Activated naive CD4-positive, alpha-beta T cell treated with anti-CD3 and anti-CD28 coated beads for 36 hours (primary cell): ENCODE measurements at regions not wholly inside any gene's neighbourhood (a gene's known extent, or its start where the extent isn't known, plus 50 kb on each side); places are given as distances from the start of the nearest gene placed in this dataset.
"Not testable (repeated sequence)": the region's sequence is repeated elsewhere in the genome, so short reads cannot be mapped to it uniquely, and the experiment has no call there.

Experiments used
- CTCF ChIA-PET: fragments of 350-600 bp; sonication (Branson Sonifier 250); formaldehyde crosslinking; loops from one replicate; lab custom pipeline; 2021; ENCODE audit warnings: antibody characterized with exemption; lab: Charles Lee
- DNase-seq: peaks from one replicate; pipeline ENCODE4 v3.0.0-alpha.2; 2020
- H3K27ac Mint-ChIP-seq: one replicate; pipeline ENCODE4 v1.8.0; 2021; ENCODE audit warnings: mild to moderate bottlenecking, mixed read lengths
- H3K27me3 Mint-ChIP-seq: one replicate; pipeline ENCODE4 v1.8.0; 2021; ENCODE audit warnings: low read depth, mixed read lengths
- H3K36me3 Mint-ChIP-seq: one replicate; pipeline ENCODE4 v1.8.0; 2021; ENCODE audit warnings: low read depth, mixed read lengths
- H3K4me1 Mint-ChIP-seq: one replicate; pipeline ENCODE4 v1.8.0; 2021; ENCODE audit warnings: low read depth, mixed read lengths
- H3K4me3 Mint-ChIP-seq: one replicate; pipeline ENCODE4 v1.8.0; 2021; ENCODE audit warnings: mild to moderate bottlenecking, moderate library complexity, mixed read lengths
- H3K9me3 Mint-ChIP-seq: one replicate; pipeline ENCODE4 v1.8.0; 2021; ENCODE audit warnings: mixed read lengths
- intact Hi-C: fragments of 100-400 bp; cut with micrococcal nuclease; formaldehyde crosslinking; loops from one replicate; pipeline ENCODE4 v1.15.1; 2023

DNA sequence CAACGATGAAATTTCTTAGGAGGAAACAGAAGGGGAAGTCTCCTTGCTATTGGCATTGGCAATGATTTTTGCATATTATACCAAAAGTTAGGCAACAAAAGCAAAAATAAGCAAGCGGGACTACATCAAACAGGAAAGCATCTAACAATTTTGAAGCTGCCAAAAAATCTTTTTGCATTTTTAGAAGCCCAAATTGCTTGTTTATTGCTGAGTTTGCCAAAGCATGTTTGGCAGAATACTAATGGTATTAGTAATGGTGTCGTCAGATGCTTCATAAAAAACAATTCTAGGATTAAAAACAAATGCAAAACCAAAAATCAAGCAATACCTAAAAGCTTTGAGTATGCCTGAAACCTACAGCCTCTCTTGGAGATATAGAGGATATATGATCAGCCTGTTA lies 80.0 kb downstream of the GALR1 start:
- CTCF ChIA-PET, result no interaction called here
- DNase-seq, result no peak

DNA sequence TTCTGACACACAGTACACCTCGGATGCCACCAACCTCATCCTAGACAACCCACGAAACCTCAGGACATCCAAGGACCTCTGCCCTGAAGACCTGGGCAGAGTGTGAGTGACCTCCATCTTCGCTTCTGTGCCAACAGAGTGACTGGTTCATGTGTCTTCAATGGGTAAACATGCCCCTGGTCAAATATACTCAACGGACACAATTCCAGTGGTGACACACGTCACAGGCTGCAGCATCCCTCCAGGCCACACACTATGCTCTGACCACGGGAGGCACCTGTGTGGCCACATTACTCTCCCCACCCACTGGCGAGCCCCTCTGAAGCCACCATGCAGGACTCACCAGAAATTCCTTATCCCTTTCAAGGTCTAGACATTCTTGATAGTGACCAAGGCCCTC lies 85.2 kb downstream of the GALR1 start:
- H3K27me3 Mint-ChIP-seq, result peaks cover 32% of the 10 kb centered on the region
- intact Hi-C loops, result no loop called here
- H3K9me3 Mint-ChIP-seq, result no peaks in the 10 kb centered on the region
- H3K27ac Mint-ChIP-seq, result no peak overlapping the region
- no peak overlapping the region for H3K4me3 Mint-ChIP-seq
- H3K4me1 Mint-ChIP-seq, result no peaks in the 10 kb centered on the region
- CTCF ChIA-PET, result no interaction called here
- DNase-seq, result no peak
- H3K36me3 Mint-ChIP-seq, result no peaks in the 10 kb centered on the region

More for the DNA sequence above, 80.0 kb downstream of the GALR1 start:
- Mint-ChIP-seq H3K4me1 (no peaks in the 10 kb centered on the region), H3K27ac (no peak overlapping the region), H3K27me3 (peaks cover 18% of the 10 kb centered on the region), H3K36me3 (no peaks in the 10 kb centered on the region), H3K9me3 (peaks cover 1% of the 10 kb centered on the region), H3K4me3 (no peak overlapping the region)
- intact Hi-C loops, result no loop called here

DNA sequence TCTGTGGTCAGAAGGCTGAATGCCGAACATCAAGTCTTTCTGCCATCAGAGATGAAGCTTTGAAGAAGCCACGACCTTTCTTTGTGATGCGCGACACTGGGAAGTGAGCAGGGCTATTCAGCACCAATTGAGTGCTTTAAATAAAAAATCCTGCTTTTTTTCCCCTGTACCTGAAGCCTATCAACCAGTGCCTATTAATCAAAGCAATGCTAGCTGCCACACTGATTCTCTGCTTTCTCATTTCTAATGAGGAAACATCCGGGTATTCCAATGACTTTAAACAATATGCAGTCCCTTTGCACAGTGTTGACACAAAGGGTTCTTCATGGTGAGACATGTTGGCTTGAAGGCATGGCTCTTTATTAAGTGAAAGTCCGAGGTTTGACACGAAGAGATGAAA lies 88.0 kb downstream of the GALR1 start:
- CTCF ChIA-PET, result no interaction called here
- intact Hi-C loops, result no loop called here
- no peaks in the 10 kb centered on the region for H3K9me3 Mint-ChIP-seq
- H3K36me3 Mint-ChIP-seq, result no peaks in the 10 kb centered on the region
- no peak for DNase-seq
- no peak overlapping the region for H3K27ac Mint-ChIP-seq
- H3K4me3 Mint-ChIP-seq, result no peak overlapping the region
- H3K4me1 Mint-ChIP-seq, result no peaks in the 10 kb centered on the region
- H3K27me3 Mint-ChIP-seq, result peaks cover 24% of the 10 kb centered on the region

DNA sequence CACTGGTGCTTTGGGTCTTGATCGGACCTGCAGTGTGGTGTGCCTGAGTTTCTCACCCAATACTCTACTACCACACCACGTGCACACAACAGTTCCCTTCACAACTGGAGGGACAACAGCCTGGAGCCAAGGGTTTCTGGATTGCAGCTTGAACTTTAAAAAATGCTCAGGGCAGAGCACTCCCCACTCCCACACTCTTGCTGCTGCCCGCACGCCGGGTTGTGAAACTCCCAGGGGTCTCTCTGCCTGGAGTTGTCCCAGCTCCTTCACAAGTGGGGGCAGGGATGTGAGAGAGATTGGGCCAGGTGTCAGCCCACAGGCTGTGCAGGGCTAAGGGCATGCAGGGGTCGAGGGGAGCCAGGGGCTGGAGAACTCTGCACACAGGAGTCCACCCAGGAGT lies 89.4 kb downstream of the GALR1 start:
- intact Hi-C loops, result no loop called here
- no peak overlapping the region for H3K4me3 Mint-ChIP-seq
- peaks cover 20% of the 10 kb centered on the region for H3K27me3 Mint-ChIP-seq
- H3K27ac Mint-ChIP-seq, result no peak overlapping the region
- CTCF ChIA-PET, result no interaction called here
- H3K9me3 Mint-ChIP-seq, result no peaks in the 10 kb centered on the region
- no peaks in the 10 kb centered on the region for H3K36me3 Mint-ChIP-seq
- H3K4me1 Mint-ChIP-seq, result no peaks in the 10 kb centered on the region
- DNase-seq, result no peak

DNA sequence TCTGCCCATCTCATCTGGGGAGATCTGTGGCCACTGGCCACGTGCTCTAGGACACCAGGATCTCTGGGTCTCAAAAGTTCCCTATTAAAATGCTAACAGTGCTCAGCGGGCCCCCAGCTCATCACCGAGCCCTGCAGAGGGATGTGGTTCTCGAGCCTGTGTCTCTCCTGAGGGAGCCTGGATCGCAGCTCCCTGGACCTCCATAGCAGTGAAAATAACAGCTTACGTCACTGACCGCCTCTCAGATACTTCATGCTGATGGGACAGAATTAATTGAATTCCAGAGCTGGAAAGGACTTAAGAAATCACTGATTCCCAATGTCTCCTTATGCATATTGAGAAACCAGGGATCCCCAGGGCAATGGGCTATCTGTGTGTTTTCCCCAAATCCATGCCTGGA lies 90.0 kb downstream of the GALR1 start:
- intact Hi-C loops, result loop anchor here (10.0 kb wide), 1 partner anchor 65 kb away; no protein-coding TSS in a partner anchor
- Mint-ChIP-seq H3K27me3 (peaks cover 20% of the 10 kb centered on the region), H3K4me3 (no peak overlapping the region), H3K9me3 (no peaks in the 10 kb centered on the region), H3K4me1 (no peaks in the 10 kb centered on the region), H3K27ac (no peak overlapping the region), H3K36me3 (no peaks in the 10 kb centered on the region)
- CTCF ChIA-PET, result no interaction called here
- DNase-seq, result no peak

DNA sequence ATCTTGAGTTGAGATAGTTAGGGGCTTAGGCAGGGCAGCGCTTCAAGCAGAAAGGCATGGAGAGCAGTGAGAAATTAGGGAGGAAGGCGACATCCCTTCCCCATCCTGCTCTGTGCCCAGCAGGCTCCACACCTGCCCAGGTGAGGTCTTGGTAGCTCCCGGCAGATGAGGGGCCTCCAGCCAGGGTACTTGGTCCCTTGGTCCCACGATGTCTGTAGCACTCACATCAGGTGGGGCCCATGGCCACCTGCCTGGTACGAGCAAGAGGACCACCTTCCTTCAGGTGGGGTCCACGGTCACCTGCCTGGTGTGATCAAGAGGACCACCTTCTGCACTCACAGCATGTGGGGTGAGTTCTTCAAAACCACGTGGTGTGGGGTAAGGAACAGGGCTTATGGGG lies 91.2 kb downstream of the GALR1 start:
- no peak for DNase-seq
- no peaks in the 10 kb centered on the region for H3K4me1 Mint-ChIP-seq
- H3K27me3 Mint-ChIP-seq, result peaks cover 13% of the 10 kb centered on the region
- CTCF ChIA-PET, result interaction anchor here (1.0 kb wide), 1 partner anchor 340 kb away, joined by 3 read pairs; no protein-coding TSS in a partner anchor
- intact Hi-C loops, result loop anchor here (10.0 kb wide), 1 partner anchor 64 kb away; no protein-coding TSS in a partner anchor
- no peak overlapping the region for H3K27ac Mint-ChIP-seq
- H3K9me3 Mint-ChIP-seq, result no peaks in the 10 kb centered on the region
- H3K36me3 Mint-ChIP-seq, result no peaks in the 10 kb centered on the region
- H3K4me3 Mint-ChIP-seq, result no peak overlapping the region

DNA sequence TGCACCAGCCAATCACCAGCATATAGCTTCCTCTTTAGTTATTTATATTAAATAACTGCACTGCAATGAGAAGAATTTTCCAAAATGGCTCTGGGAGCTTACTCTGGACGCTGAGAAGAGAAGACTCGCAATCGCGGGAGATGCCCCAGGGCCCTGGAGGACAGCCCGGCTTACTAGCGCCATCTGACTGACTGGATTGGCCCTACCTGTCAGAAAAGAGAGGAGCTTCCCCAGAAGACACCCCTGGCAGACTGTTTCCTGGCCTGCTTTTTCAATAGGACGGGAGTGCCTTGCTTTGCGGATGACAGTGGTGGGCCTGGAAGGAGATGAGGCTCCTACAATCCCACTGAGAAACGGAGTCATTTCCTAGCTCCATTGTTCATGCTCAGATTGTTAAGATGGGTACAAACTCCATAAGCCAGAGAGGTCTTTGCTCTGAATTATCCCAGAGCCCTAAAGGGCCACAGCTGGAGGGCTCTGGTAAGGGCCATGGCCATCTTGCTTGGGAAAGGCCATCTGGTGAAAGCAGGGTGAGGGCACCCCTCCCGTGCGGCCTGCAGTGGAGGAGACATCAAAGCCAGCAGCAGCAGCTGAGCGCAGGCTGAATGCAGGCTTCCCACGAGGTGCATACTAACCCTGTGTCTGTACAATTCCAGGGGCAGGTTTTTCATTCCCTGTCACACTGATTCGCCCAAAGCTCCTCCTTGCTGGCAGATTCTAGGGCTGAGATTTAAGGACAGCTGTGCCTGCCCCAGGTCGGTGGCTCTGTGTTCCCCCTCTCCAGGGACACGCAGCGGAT lies 92.1 kb downstream of the GALR1 start:
- Mint-ChIP-seq H3K4me1 (no peaks in the 10 kb centered on the region), H3K27me3 (peaks cover 7% of the 10 kb centered on the region), H3K27ac (no peak overlapping the region), H3K9me3 (no peaks in the 10 kb centered on the region), H3K36me3 (no peaks in the 10 kb centered on the region), H3K4me3 (no peak overlapping the region)
- CTCF ChIA-PET, result no interaction called here
- intact Hi-C loops, result loop anchor here (10.0 kb wide), 1 partner anchor 63 kb away; no protein-coding TSS in a partner anchor
- no peak for DNase-seq

DNA sequence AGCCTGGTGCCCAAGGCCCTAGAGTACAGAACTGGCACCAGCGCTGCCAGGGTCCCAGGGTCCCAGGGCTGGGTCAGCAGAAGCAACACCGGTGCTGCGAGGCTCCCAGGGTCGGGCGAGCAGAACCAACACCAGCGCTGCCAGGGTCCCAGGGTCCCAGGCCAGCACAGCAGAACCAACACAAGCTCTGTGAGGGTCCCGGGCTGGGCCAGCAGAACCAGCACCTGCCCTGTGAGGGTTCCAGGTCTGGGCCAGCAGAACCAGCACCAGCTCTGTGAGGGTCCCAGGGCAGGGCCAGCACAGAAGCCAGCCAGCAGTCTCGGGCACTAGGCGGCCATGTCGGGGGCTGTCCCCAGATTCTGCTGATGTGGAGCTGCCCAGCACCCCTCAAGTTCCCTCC lies 93.1 kb downstream of the GALR1 start:
- Mint-ChIP-seq H3K4me1 (no peaks in the 10 kb centered on the region), H3K4me3 (no peak overlapping the region), H3K9me3 (no peaks in the 10 kb centered on the region), H3K27me3 (peaks cover 4% of the 10 kb centered on the region), H3K27ac (no peak overlapping the region), H3K36me3 (no peaks in the 10 kb centered on the region)
- intact Hi-C loops, result loop anchor here (10.0 kb wide), 1 partner anchor 62 kb away; no protein-coding TSS in a partner anchor
- CTCF ChIA-PET, result no interaction called here
- DNase-seq, result no peak

DNA sequence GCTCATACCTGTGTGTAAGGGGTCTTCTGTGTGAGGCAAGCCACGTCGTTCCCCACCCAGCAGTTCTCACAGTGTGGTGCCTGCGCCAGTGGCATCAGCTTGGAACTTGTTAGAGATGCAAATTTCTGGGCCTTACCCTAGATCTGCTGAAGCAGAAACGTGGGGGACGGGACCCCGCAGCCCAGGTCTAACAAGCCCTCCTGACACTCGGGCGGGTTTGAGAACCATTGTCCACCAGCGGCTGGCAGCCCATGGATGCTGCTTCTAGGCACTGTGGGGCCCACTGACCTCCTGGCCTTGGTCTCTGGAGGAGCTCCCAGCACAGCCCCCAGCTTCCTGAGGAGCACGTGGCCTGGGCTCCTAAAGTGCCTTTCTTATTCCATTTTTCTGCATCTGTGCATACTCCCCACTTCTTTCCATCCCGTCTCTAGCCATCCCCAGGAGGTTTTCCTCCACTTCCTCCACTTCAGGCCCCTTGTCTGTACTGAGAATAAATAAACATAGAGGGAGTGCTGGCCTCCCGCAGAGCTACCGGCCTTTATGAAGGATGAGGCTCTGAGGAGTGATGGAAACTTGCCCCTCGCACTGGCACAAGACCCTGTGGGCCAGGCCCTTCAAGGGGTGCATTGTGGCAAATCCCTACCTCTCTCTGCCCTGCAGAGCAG lies 94.3 kb downstream of the GALR1 start:
- H3K27me3 Mint-ChIP-seq, result no peaks in the 10 kb centered on the region
- no peaks in the 10 kb centered on the region for H3K4me1 Mint-ChIP-seq
- H3K27ac Mint-ChIP-seq, result no peak overlapping the region
- intact Hi-C loops, result loop anchor here (10.0 kb wide), 1 partner anchor 61 kb away; no protein-coding TSS in a partner anchor
- DNase-seq, result no peak
- H3K36me3 Mint-ChIP-seq, result no peaks in the 10 kb centered on the region
- no peak overlapping the region for H3K4me3 Mint-ChIP-seq
- no peaks in the 10 kb centered on the region for H3K9me3 Mint-ChIP-seq
- CTCF ChIA-PET, result no interaction called here

DNA sequence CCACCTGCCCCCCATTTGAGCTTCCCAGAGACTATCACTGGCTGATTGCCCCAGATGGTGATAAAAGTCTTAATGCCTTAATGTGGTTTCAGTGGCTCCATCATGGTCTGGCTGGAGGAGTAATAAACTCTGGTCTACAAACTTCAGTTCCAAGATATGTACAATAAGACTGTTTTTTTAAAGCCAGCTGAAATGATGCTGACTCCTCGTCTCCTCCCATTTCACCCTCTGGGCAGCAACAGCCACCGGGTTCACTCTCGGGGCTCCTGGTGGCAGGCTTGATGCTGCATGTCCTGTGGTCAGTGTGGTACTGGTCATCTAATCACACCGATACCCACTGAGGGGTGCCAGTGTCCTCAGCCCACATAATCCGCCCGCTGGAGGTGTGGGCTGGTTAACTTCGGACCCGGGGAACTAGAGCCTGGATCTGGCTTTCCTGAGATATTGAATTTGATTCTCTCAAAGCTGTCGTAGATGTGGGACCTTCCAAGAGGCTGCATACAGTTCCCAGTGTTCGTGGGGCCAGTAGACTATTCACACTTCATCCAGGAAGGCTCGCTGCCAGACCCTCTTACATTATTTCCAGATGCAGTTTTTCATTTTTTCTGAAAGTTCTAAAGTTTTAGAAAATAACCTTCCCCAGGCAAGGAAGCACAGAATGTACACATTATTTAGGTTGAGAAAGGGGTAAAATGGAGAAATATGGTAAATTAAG lies 95.3 kb downstream of the GALR1 start:
- CTCF ChIA-PET, result no interaction called here
- H3K27me3 Mint-ChIP-seq, result no peaks in the 10 kb centered on the region
- intact Hi-C loops, result loop anchor here (10.0 kb wide), 1 partner anchor 60 kb away; no protein-coding TSS in a partner anchor
- H3K9me3 Mint-ChIP-seq, result peaks cover 2% of the 10 kb centered on the region
- H3K36me3 Mint-ChIP-seq, result no peaks in the 10 kb centered on the region
- no peak overlapping the region for H3K27ac Mint-ChIP-seq
- no peaks in the 10 kb centered on the region for H3K4me1 Mint-ChIP-seq
- H3K4me3 Mint-ChIP-seq, result no peak overlapping the region
- no peak for DNase-seq

DNA sequence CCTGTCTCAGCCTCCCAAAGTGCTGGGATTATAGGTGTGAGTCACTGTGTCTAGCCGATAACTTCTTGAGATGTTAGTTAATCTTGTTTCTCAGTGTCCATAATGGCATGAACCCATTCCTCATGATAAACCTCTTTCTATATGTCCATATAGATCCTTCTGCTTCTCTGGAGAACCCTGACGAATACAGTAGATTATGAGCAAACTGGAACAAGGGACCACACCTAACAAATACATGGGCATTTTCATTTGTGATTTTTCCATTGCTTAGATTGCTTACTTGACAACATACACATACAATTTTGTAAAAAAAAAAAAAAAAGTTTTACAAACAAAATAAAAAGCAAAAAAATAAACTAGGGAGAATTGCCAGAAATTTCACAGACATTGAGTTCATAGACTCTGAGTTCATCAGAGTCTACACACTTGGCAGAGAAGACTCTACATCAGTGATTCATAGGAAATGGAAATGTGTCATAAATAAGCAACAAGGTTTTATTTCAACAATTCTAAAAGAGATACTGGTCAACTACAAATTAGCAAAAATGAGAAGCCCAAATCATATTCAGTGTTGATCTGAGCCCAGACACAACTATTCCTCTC lies 96.7 kb downstream of the GALR1 start:
- no peak for DNase-seq
- no peaks in the 10 kb centered on the region for H3K36me3 Mint-ChIP-seq
- H3K9me3 Mint-ChIP-seq, result peaks cover 2% of the 10 kb centered on the region
- H3K27me3 Mint-ChIP-seq, result no peaks in the 10 kb centered on the region
- no peak overlapping the region for H3K27ac Mint-ChIP-seq
- intact Hi-C loops, result loop anchor here (10.0 kb wide), 1 partner anchor 58 kb away; no protein-coding TSS in a partner anchor
- peaks cover 3% of the 10 kb centered on the region for H3K4me1 Mint-ChIP-seq
- H3K4me3 Mint-ChIP-seq, result no peak overlapping the region
- CTCF ChIA-PET, result no interaction called here

DNA sequence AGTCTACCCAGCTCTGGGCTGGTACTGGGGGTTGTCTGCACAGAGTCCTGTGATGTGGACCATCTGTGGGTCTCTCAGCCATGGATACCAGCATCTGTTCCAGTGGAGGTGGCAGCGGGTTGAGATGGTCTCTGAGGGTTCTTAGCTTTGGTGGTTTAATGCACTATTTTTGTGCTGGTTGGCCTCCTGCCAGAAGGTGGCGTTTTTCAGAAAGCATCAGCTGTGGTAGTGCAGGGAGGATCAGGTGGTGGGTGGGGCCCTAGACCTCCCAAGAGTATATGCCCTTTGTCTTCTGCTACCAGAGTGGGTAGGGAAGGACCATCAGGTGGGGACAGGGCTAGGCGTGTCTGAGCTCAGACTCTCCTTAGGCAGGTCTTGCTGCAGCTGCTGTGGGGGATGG lies 103.7 kb downstream of the GALR1 start:
- H3K36me3 Mint-ChIP-seq, H3K27ac Mint-ChIP-seq, H3K4me1 Mint-ChIP-seq, intact Hi-C loops, H3K4me3 Mint-ChIP-seq, CTCF ChIA-PET, H3K9me3 Mint-ChIP-seq, DNase-seq: not testable (repeated sequence)
- peaks cover 10% of the 10 kb centered on the region for H3K27me3 Mint-ChIP-seq
